Smooth muscle cell (in vitro differentiated cells): ENCODE measurements at regions not wholly inside any gene's neighbourhood (a gene's known extent, or its start where the extent isn't known, plus 50 kb on each side); places are given as distances from the start of the nearest gene placed in this dataset.
A peak's percentile ranks its signal among the peaks of the same experiment; 100 is the strongest.

Experiments
- DNase-seq: peaks from one replicate; lab custom pipeline; 2025; ENCODE audit not compliant: unreplicated experiment; lab: John Stamatoyannopoulos, UW
- H2AFZ ChIP-seq: fragments of 200-600 bp; sonication (generic); 2 replicates; pipeline ENCODE4 v1.6.0; 2016; ENCODE audit warnings: antibody characterized with exemption, low read depth, mild to moderate bottlenecking
- H3F3A ChIP-seq: fragments of 200-600 bp; sonication (generic); 2 replicates; pipeline ENCODE4 v1.6.0; 2017; ENCODE audit warnings: antibody characterized with exemption, low read depth
- H3K27ac ChIP-seq: fragments of 200-600 bp; sonication (generic); 2 replicates; pipeline ENCODE4 v1.5.1; 2016; ENCODE audit warnings: low read depth, mild to moderate bottlenecking
- H3K27me3 ChIP-seq: fragments of 200-600 bp; sonication (generic); 2 replicates; pipeline ENCODE4 v1.6.1; 2016; ENCODE audit warnings: low read depth, mild to moderate bottlenecking
- H3K36me3 ChIP-seq: fragments of 200-600 bp; sonication (generic); 2 replicates; pipeline ENCODE4 v1.5.1; 2016; ENCODE audit warnings: low read depth
- H3K4me1 ChIP-seq: fragments of 200-600 bp; sonication (generic); 2 replicates; pipeline ENCODE4 v1.5.1; 2016; ENCODE audit warnings: low read depth
- H3K4me2 ChIP-seq: fragments of 200-600 bp; sonication (generic); 2 replicates; pipeline ENCODE4 v1.6.0; 2016; ENCODE audit warnings: mild to moderate bottlenecking
- H3K4me3 ChIP-seq: fragments of 200-600 bp; sonication (generic); 2 replicates; pipeline ENCODE4 v1.5.1; 2016; ENCODE audit warnings: mild to moderate bottlenecking
- H3K79me2 ChIP-seq: fragments of 200-600 bp; sonication (generic); 2 replicates; pipeline ENCODE4 v1.6.0; 2016; ENCODE audit warnings: low read depth, mild to moderate bottlenecking
- H3K9ac ChIP-seq: fragments of 200-600 bp; sonication (generic); 2 replicates; pipeline ENCODE4 v1.6.0; 2016; ENCODE audit warnings: low read depth
- H3K9me3 ChIP-seq: fragments of 200-600 bp; sonication (generic); replicated peaks from 2 replicates; pipeline ENCODE4 v1.5.1; 2016; ENCODE audit warnings: low read depth
- H4K20me1 ChIP-seq: fragments of 200-600 bp; sonication (generic); 2 replicates; pipeline ENCODE4 v1.6.0; 2016; ENCODE audit warnings: low read depth
- CTCF ChIP-seq: fragments of 200-600 bp; sonication (generic); IDR thresholded peaks from 2 replicates; pipeline ENCODE4 v1.5.1; 2017; ENCODE audit warnings: borderline replicate concordance, mild to moderate bottlenecking, antibody characterized with exemption; ENCODE audit not compliant: insufficient read depth, poor library complexity, severe bottlenecking
- WGBS: methylation state at CpG from one replicate; pipeline ENCODE4 v1.1.7; 2016; ENCODE audit warnings: low lambda C conversion rate; 5-methylcytosine and 5-hydroxymethylcytosine counted together

- H3K36me3 ChIP-seq, result no peaks in the 10 kb centered on the region
- WGBS, result 33% methylated on average over 4 of the region's 4 CpGs
- H3K4me1 ChIP-seq, result no peaks in the 10 kb centered on the region
- H2AFZ ChIP-seq, result no peak overlapping the region
- no peak overlapping the region for H3K4me3 ChIP-seq
- no peak overlapping the region for H3K9ac ChIP-seq
- H3K9me3 ChIP-seq, result no peaks in the 10 kb centered on the region
- peak overlapping the region; percentile 20 for H3K4me2 ChIP-seq
- no peaks in the 10 kb centered on the region for H3F3A ChIP-seq
- DNase-seq, result no peak
- peak overlapping the region; percentile 9 for H3K27ac ChIP-seq
- no peaks in the 10 kb centered on the region for H3K79me2 ChIP-seq
- TF ChIP-seq CTCF, result no peak
- H3K27me3 ChIP-seq, result no peaks in the 10 kb centered on the region
- H4K20me1 ChIP-seq, result no peaks in the 10 kb centered on the region
Measured at GRCh38 chr3:117184574-117184973, 475.0 kb downstream of the TUSC7 start.

GRCh38 chr3:117191245-117191644 is 481.7 kb downstream of the TUSC7 start:
- no peak overlapping the region for H3K4me2 ChIP-seq
- H3K9me3 ChIP-seq, result no peaks in the 10 kb centered on the region
- no peak overlapping the region for H2AFZ ChIP-seq
- WGBS, result 89% methylated on average over 1 of the region's 1 CpG
- H4K20me1 ChIP-seq, result no peaks in the 10 kb centered on the region
- H3K27ac ChIP-seq, result no peak overlapping the region
- no peak overlapping the region for H3K4me3 ChIP-seq
- no peaks in the 10 kb centered on the region for H3K36me3 ChIP-seq
- H3K9ac ChIP-seq, result no peak overlapping the region
- no peaks in the 10 kb centered on the region for H3F3A ChIP-seq
- H3K79me2 ChIP-seq, result no peaks in the 10 kb centered on the region
- TF ChIP-seq CTCF, result no peak
- H3K27me3 ChIP-seq, result no peaks in the 10 kb centered on the region
- no peak for DNase-seq
- no peaks in the 10 kb centered on the region for H3K4me1 ChIP-seq

- no peak for TF ChIP-seq CTCF
- Histone ChIP-seq H2AFZ (no peak overlapping the region), H3F3A (no peaks in the 10 kb centered on the region), H3K9me3 (no peaks in the 10 kb centered on the region), H3K27me3 (no peaks in the 10 kb centered on the region), H3K27ac (no peak overlapping the region), H3K4me3 (no peak overlapping the region), H3K9ac (no peak overlapping the region), H3K4me1 (no peaks in the 10 kb centered on the region), H3K4me2 (no peak overlapping the region), H3K36me3 (no peaks in the 10 kb centered on the region), H4K20me1 (no peaks in the 10 kb centered on the region), H3K79me2 (no peaks in the 10 kb centered on the region)
- WGBS, result 91% methylated on average over 8 of the region's 8 CpGs
- no peak for DNase-seq
Measured at GRCh38 chr3:117192888-117193287, 483.3 kb downstream of the TUSC7 start.

GRCh38 chr3:117193390-117193789 is 483.8 kb downstream of the TUSC7 start:
- peak; percentile 17 for TF ChIP-seq CTCF
- DNase-seq, result no peak
- Histone ChIP-seq H4K20me1 (no peaks in the 10 kb centered on the region), H3K27me3 (no peaks in the 10 kb centered on the region), H3K4me2 (no peak overlapping the region), H3K79me2 (no peaks in the 10 kb centered on the region), H3K4me1 (no peaks in the 10 kb centered on the region), H3K9me3 (no peaks in the 10 kb centered on the region), H2AFZ (no peak overlapping the region), H3F3A (no peaks in the 10 kb centered on the region), H3K9ac (no peak overlapping the region), H3K27ac (no peak overlapping the region), H3K4me3 (no peak overlapping the region), H3K36me3 (no peaks in the 10 kb centered on the region)
- WGBS, result 73% methylated on average over 2 of the region's 2 CpGs
